Transverse colon (tissue), 4 donors: ENCODE measurements at regions not wholly inside any gene's neighbourhood (a gene's known extent, or its start where the extent isn't known, plus 50 kb on each side); places are given as distances from the start of the nearest gene placed in this dataset.

Experiments
- DNase-seq: peaks from one replicate; pipeline ENCODE4 v3.0.0-alpha.2; 2019
- H3K27ac ChIP-seq, 4 donors: fragments of 200-600 bp; sonication (generic); 2 replicates each; pipeline ENCODE4 v1.5.1; 2016 to 2018; ENCODE audit warnings: inconsistent platforms in 4 of 4
- H3K27me3 ChIP-seq: fragments of 200-600 bp; sonication (generic); 2 replicates; pipeline ENCODE4 v1.5.1; 2017; ENCODE audit warnings: inconsistent platforms
- H3K36me3 ChIP-seq, 4 donors: fragments of 200-600 bp; sonication (generic); 2 replicates each; pipeline ENCODE4 v1.5.1; 2017 to 2019; ENCODE audit warnings: inconsistent platforms in 4 of 4
- H3K4me1 ChIP-seq, 4 donors: fragments of 200-600 bp; sonication (generic); 2 replicates each; pipeline ENCODE4 v1.5.1; 2017 to 2020; ENCODE audit warnings: inconsistent platforms in 4 of 4
- H3K4me3 ChIP-seq, 4 donors: fragments of 200-600 bp; sonication (generic); 1 replicate in 1 of 4; 2 replicates in 3 of 4; pipeline versions ENCODE4 v1.5.1 to v1.6.1; 2017 to 2019; ENCODE audit warnings: inconsistent platforms in 4 of 4
- H3K9me3 ChIP-seq, 2 donors: fragments of 200-600 bp; sonication (generic); 2 replicates each; pipeline ENCODE4 v1.5.1; 2017 to 2019; ENCODE audit warnings: inconsistent platforms in 2 of 2
- CTCF ChIP-seq, 5 experiments: fragments of 200-600 bp in 3 of 5; fragments of 450-650 bp in 2 of 5; sonication (generic) in 3 of 5; IDR thresholded peaks; 1 replicate in 2 of 5; 2 replicates in 3 of 5; pipeline ENCODE4 v1.5.1; 2016 to 2017; ENCODE audit warnings: antibody characterized with exemption in 5 of 5, inconsistent platforms in 3 of 5, mild to moderate bottlenecking in 2 of 5, moderate library complexity in 1 of 5
- EP300 ChIP-seq: sonication (generic); formaldehyde crosslinking; IDR thresholded peaks from one replicate; pipeline ENCODE4 v1.6.1; 2017; ENCODE audit warnings: antibody characterized with exemption, low read depth
- POLR2A ChIP-seq: fragments of 450-650 bp; IDR thresholded peaks from one replicate; pipeline ENCODE4 v1.6.1; 2016; ENCODE audit warnings: antibody characterized with exemption, mild to moderate bottlenecking, moderate library complexity
- POLR2AphosphoS5 ChIP-seq, 3 donors: sonication (generic); formaldehyde crosslinking; IDR thresholded peaks; one replicate each; pipeline ENCODE4 v1.6.1; 2016; ENCODE audit warnings: antibody characterized with exemption in 3 of 3
- WGBS, 2 donors: methylation state at CpG; one replicate each; pipeline ENCODE4 v1.1.5; 2018; ENCODE audit warnings: low coverage in 1 of 2; 5-methylcytosine and 5-hydroxymethylcytosine counted together
- in situ Hi-C, 4 donors: fragments of 200-750 bp; cut with MboI; loops; one replicate each; pipeline versions ENCODE4 v1.15.0 to v1.15.1; 2017; ENCODE audit warnings: low sequenced_read_pairs in 3 of 4, low pct_ligation_motif_present in 1 of 4, low pct_unique_long_range_greater_than_20kb in 1 of 4
- intact Hi-C: fragments of 100-400 bp; cut with DNase I; formaldehyde crosslinking; loops from one replicate; pipeline ENCODE4 v1.15.1; 2023; ENCODE audit warnings: low total_unique reads

- Histone ChIP-seq H3K27me3 (no peaks in the 10 kb centered on the region), H3K27ac (no peak overlapping the region), H3K9me3 (no peaks in the 10 kb centered on the region), H3K4me1 (no peaks in the 10 kb centered on the region), H3K36me3 (no peaks in the 10 kb centered on the region), H3K4me3 (no peak overlapping the region)
- DNase-seq, result no peak
- WGBS, 2 donors, result 59 to 73% methylated on average over 1 of the region's 1 CpG
- TF ChIP-seq EP300 (no peak), POLR2AphosphoS5 (IDR thresholded peaks at IDR 0.05) (no peak), POLR2A (no peak), CTCF (IDR thresholded peaks at IDR 0.05) (no peak)
- in situ Hi-C loops (no loop called here), intact Hi-C loops (no loop called here)
Measured at GRCh38 chr4:111230265-111230664, 607.4 kb upstream of the PITX2 start.

- no peak for TF ChIP-seq EP300
- no peak for TF ChIP-seq CTCF (IDR thresholded peaks at IDR 0.05)
- no peak for TF ChIP-seq POLR2AphosphoS5 (IDR thresholded peaks at IDR 0.05)
- TF ChIP-seq POLR2A, result no peak
- H3K4me3 ChIP-seq, result no peak overlapping the region
- no peak overlapping the region for H3K27ac ChIP-seq
- no peaks in the 10 kb centered on the region for H3K27me3 ChIP-seq
- in situ Hi-C loops (no loop called here), intact Hi-C loops (no loop called here)
- no peaks in the 10 kb centered on the region for H3K36me3 ChIP-seq
- H3K4me1 ChIP-seq, result no peaks in the 10 kb centered on the region
- WGBS, 2 donors, result 39 to 50% methylated on average over 4 of the region's 4 CpGs
- no peak for DNase-seq
- no peaks in the 10 kb centered on the region for H3K9me3 ChIP-seq
Measured at GRCh38 chr4:111231281-111231680, 608.4 kb upstream of the PITX2 start.

GRCh38 chr4:111234939-111235338, 612.1 kb upstream of the PITX2 start:
- Histone ChIP-seq H3K4me1 (no peaks in the 10 kb centered on the region), H3K27me3 (no peaks in the 10 kb centered on the region), H3K27ac (no peak overlapping the region), H3K36me3 (no peaks in the 10 kb centered on the region), H3K4me3 (no peak overlapping the region), H3K9me3 (no peaks in the 10 kb centered on the region)
- 67 to 71% methylated on average over 8 of the region's 8 CpGs for WGBS, 2 donors
- intact Hi-C loops, result no loop called here
- TF ChIP-seq POLR2A (no peak), EP300 (no peak)
- in situ Hi-C loops, result no loop called here
- no peak for DNase-seq

- Histone ChIP-seq H3K9me3 (no peaks in the 10 kb centered on the region), H3K36me3 (no peaks in the 10 kb centered on the region), H3K4me1 (no peaks in the 10 kb centered on the region), H3K27me3 (no peaks in the 10 kb centered on the region), H3K27ac (no peak overlapping the region), H3K4me3 (no peak overlapping the region)
- in situ Hi-C loops (no loop called here), intact Hi-C loops (no loop called here)
- DNase-seq, result no peak
- TF ChIP-seq POLR2A (no peak), CTCF (IDR thresholded peaks at IDR 0.05) (no peak), POLR2AphosphoS5 (IDR thresholded peaks at IDR 0.05) (no peak), EP300 (no peak)
- 20 to 51% methylated on average over 2 to 5 of the region's 5 CpGs for WGBS, 2 donors
Measured at GRCh38 chr4:111263836-111264235, 641.0 kb upstream of the PITX2 start.

- TF ChIP-seq EP300, result no peak
- TF ChIP-seq POLR2A, result no peak
- no peak for TF ChIP-seq POLR2AphosphoS5 (IDR thresholded peaks at IDR 0.05)
- no peak for TF ChIP-seq CTCF (IDR thresholded peaks at IDR 0.05)
- peaks cover 0 to 8% (median 2%) of the 10 kb centered on the region in 4 donors for H3K4me1 ChIP-seq
- no peak overlapping the region for H3K27ac ChIP-seq
- intact Hi-C loops, result no loop called here
- WGBS, 2 donors, result 68 to 85% methylated on average over 5 of the region's 5 CpGs
- DNase-seq, result no peak
- no peak overlapping the region for H3K4me3 ChIP-seq
- H3K36me3 ChIP-seq, result no peaks in the 10 kb centered on the region
- H3K9me3 ChIP-seq, result no peaks in the 10 kb centered on the region
- in situ Hi-C loops, result no loop called here
- no peaks in the 10 kb centered on the region for H3K27me3 ChIP-seq
Measured at GRCh38 chr4:111266937-111267336, 644.1 kb upstream of the PITX2 start.
